HepG2 (cell line): ENCODE measurements at regions not wholly inside any gene's neighbourhood (a gene's known extent, or its start where the extent isn't known, plus 50 kb on each side); places are given as distances from the start of the nearest gene placed in this dataset.

Experiments
- ATAC-seq: fragments of 200-7000 bp; cut with Tn5 transposase; 3 replicates; pipeline ENCODE4 v1.9.1; 2020; ENCODE audit warnings: mild to moderate bottlenecking, moderate library complexity
- BruUV-seq: library from RNA; stranded (reverse); fragments of 400-500 nt; replicated peaks from 2 replicates; lab custom pipeline; 2021; lab: Mats Ljungman, UMichigan
- CTCF ChIA-PET: fragments of 300-600 bp; formaldehyde crosslinking; extraction: SDS; loops from one replicate; lab custom pipeline; 2021; ENCODE audit warnings: low total read pairs, inconsistent platforms, low intra/inter-chr PET ratio; lab: Yijun Ruan, JAX
- POLR2A ChIA-PET: fragments of 350-600 bp; sonication (Branson Sonifier 250); formaldehyde crosslinking; loops from one replicate; lab custom pipeline; 2020; ENCODE audit warnings: antibody characterized with exemption, inconsistent platforms; lab: Yijun Ruan, JAX
- DNase-seq: peaks from one replicate; pipeline ENCODE4 v3.0.0-alpha.2; 2015; ENCODE audit warnings: low spot score
- FAIRE-seq: peaks from 3 replicates; lab custom pipeline; 2011; peaks lifted over from hg19 to GRCh38; lab: Jason Lieb, UNC
- H2AFZ ChIP-seq: one replicate; pipeline ENCODE4 v1.6.1; 2011; ENCODE audit warnings: low read length, inconsistent platforms
- H3K27ac ChIP-seq: fragments of 300-600 bp; 3 replicates; pipeline ENCODE4 v1.8.0; 2011; ENCODE audit warnings: mixed run types, mild to moderate bottlenecking, mixed read lengths, low read length, inconsistent platforms; ENCODE audit not compliant: insufficient read depth; ENCODE audit errors: extremely low read length
- H3K27me3 ChIP-seq, 2 experiments: fragments of 200-600 bp in 1 of 2; 2 replicates in 1 of 2; 3 replicates in 1 of 2; pipeline versions ENCODE4 v1.6.0 to v1.8.0; 2011; ENCODE audit warnings: low read length in 2 of 2, mild to moderate bottlenecking in 2 of 2, moderate library complexity in 2 of 2, inconsistent platforms in 1 of 2; ENCODE audit not compliant: insufficient read depth in 2 of 2, control insufficient read depth in 1 of 2
- H3K36me3 ChIP-seq, 2 experiments: fragments of 200-600 bp in 1 of 2; replicated peaks in 1 of 2; 2 replicates in 1 of 2; 3 replicates in 1 of 2; pipeline versions ENCODE4 v1.5.1 to v1.8.0; 2011; ENCODE audit warnings: low read length in 2 of 2, inconsistent platforms in 1 of 2; ENCODE audit not compliant: insufficient read depth in 2 of 2, control insufficient read depth in 1 of 2
- H3K4me1 ChIP-seq: 2 replicates; pipeline ENCODE4 v1.5.1; 2012; ENCODE audit warnings: low read length, inconsistent platforms; ENCODE audit not compliant: insufficient read depth
- H3K4me2 ChIP-seq: 2 replicates; pipeline ENCODE4 v1.6.0; 2011; ENCODE audit warnings: low read depth, low read length, inconsistent platforms
- H3K4me3 ChIP-seq, 3 experiments: fragments of 200-600 bp in 1 of 3; sonication (generic), shearing (Covaris generic) in 1 of 3; replicated peaks in 1 of 3; 2 replicates each; pipeline ENCODE4 v1.5.1; 2011 to 2016; ENCODE audit warnings: low read length in 3 of 3, inconsistent platforms in 2 of 3, low read depth in 2 of 3, mild to moderate bottlenecking in 2 of 3, control low read depth in 1 of 3, mixed read lengths in 1 of 3; ENCODE audit not compliant: insufficient read depth in 1 of 3
- H3K79me2 ChIP-seq: one replicate; pipeline ENCODE4 v1.6.1; 2011; ENCODE audit warnings: low read length, inconsistent platforms; ENCODE audit not compliant: insufficient read depth
- H3K9ac ChIP-seq: 2 replicates; pipeline ENCODE4 v1.6.0; 2011; ENCODE audit warnings: mild to moderate bottlenecking, low read depth, low read length, inconsistent platforms; ENCODE audit not compliant: insufficient read depth
- H3K9me3 ChIP-seq: 2 replicates; pipeline ENCODE4 v1.5.1; 2012; ENCODE audit warnings: mild to moderate bottlenecking, low read length
- H4K20me1 ChIP-seq: 2 replicates; pipeline ENCODE4 v1.6.0; 2011; ENCODE audit warnings: inconsistent platforms, mild to moderate bottlenecking, low read length, moderate library complexity; ENCODE audit not compliant: insufficient read depth
- MAFK ChIP-seq, 2 experiments: IDR thresholded peaks in 1 of 2; conservative IDR thresholded peaks in 1 of 2; 2 replicates each; pipeline ENCODE4 v1.6.1; 2011; ENCODE audit warnings: improper control_type of control experiment in 2 of 2, low read length in 2 of 2
- SSRP1 ChIP-seq: IDR thresholded peaks from 2 replicates; pipeline ENCODE4 v1.6.1; 2016; ENCODE audit warnings: control low read depth
- THAP11 ChIP-seq: IDR thresholded peaks from 2 replicates; pipeline ENCODE4 v1.6.1; 2016; ENCODE audit warnings: missing biosample characterization, missing genetic modification reagents
- ZFAT ChIP-seq: sonication (generic); formaldehyde crosslinking; conservative IDR thresholded peaks from 2 replicates; pipeline ENCODE4 v1.8.1; 2023; ENCODE audit warnings: missing genetic modification reagents, inconsistent platforms
- ZFP1 ChIP-seq: IDR thresholded peaks from 2 replicates; pipeline ENCODE4 v1.6.1; 2016
- ZNF747 ChIP-seq: sonication (generic); formaldehyde crosslinking; IDR thresholded peaks from 2 replicates; pipeline ENCODE4 v1.8.1; 2023; ENCODE audit warnings: missing genetic modification reagents, mild to moderate bottlenecking, borderline replicate concordance
- WGBS: methylation state at CpG from one replicate; pipeline ENCODE4 v1.1.6; 2017; ENCODE audit warnings: low lambda C conversion rate; 5-methylcytosine and 5-hydroxymethylcytosine counted together
- in situ Hi-C: cut with HindIII; loops from 2 replicates; pipeline ENCODE4 v1.10.0; 2017; ENCODE audit warnings: low pct_unique_long_range_greater_than_20kb; ENCODE audit not compliant: extremely low pct_ligation_motif_present
- intact Hi-C: fragments of 100-400 bp; cut with micrococcal nuclease; formaldehyde crosslinking; loops from one replicate; pipeline ENCODE4 v1.10.0; 2022; ENCODE audit not compliant: unreplicated experiment
- TF ChIP-seq, protein P1 (sequence below), 2 experiments: IDR thresholded peaks; 2 replicates each; pipeline ENCODE4 v1.6.1; 2011 to 2012; ENCODE audit warnings: low read length in 2 of 2, borderline replicate concordance in 1 of 2, low read depth in 1 of 2, mild to moderate bottlenecking in 1 of 2, moderate library complexity in 1 of 2
- TF ChIP-seq, protein P2 (sequence below): sonication (generic); formaldehyde crosslinking; IDR thresholded peaks from 2 replicates; pipeline ENCODE4 v1.9.0; 2021; ENCODE audit warnings: missing genetic modification reagents, borderline replicate concordance

DNA sequence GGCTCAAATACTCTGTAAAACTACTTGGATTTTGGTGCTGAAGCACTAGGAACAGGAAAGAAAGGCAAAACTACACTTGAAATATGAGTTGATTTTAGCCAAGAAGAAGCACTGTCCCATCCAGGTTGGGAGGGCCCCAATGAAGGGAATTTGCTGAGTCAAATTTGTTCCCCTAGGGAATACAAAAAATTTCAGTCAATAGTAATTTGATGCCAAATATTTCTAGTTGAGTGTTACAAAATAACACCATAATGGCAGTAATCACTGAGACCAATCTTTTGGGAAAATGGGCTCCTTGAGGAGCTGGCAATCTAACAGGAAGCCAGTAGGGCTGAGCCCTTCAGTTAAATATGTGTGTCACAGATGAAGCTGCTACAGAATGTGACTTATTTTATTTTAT lies 896.9 kb downstream of the DIPK2A start (continued):
- TF ChIP-seq, protein P1, sequence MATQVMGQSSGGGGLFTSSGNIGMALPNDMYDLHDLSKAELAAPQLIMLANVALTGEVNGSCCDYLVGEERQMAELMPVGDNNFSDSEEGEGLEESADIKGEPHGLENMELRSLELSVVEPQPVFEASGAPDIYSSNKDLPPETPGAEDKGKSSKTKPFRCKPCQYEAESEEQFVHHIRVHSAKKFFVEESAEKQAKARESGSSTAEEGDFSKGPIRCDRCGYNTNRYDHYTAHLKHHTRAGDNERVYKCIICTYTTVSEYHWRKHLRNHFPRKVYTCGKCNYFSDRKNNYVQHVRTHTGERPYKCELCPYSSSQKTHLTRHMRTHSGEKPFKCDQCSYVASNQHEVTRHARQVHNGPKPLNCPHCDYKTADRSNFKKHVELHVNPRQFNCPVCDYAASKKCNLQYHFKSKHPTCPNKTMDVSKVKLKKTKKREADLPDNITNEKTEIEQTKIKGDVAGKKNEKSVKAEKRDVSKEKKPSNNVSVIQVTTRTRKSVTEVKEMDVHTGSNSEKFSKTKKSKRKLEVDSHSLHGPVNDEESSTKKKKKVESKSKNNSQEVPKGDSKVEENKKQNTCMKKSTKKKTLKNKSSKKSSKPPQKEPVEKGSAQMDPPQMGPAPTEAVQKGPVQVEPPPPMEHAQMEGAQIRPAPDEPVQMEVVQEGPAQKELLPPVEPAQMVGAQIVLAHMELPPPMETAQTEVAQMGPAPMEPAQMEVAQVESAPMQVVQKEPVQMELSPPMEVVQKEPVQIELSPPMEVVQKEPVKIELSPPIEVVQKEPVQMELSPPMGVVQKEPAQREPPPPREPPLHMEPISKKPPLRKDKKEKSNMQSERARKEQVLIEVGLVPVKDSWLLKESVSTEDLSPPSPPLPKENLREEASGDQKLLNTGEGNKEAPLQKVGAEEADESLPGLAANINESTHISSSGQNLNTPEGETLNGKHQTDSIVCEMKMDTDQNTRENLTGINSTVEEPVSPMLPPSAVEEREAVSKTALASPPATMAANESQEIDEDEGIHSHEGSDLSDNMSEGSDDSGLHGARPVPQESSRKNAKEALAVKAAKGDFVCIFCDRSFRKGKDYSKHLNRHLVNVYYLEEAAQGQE (IDR thresholded peaks at IDR 0.05; ENCODE audit: borderline replicate concordance in 1 of 2, low read depth in 1 of 2, low read length in 2 of 2): no peak
- TF ChIP-seq, protein P2, sequence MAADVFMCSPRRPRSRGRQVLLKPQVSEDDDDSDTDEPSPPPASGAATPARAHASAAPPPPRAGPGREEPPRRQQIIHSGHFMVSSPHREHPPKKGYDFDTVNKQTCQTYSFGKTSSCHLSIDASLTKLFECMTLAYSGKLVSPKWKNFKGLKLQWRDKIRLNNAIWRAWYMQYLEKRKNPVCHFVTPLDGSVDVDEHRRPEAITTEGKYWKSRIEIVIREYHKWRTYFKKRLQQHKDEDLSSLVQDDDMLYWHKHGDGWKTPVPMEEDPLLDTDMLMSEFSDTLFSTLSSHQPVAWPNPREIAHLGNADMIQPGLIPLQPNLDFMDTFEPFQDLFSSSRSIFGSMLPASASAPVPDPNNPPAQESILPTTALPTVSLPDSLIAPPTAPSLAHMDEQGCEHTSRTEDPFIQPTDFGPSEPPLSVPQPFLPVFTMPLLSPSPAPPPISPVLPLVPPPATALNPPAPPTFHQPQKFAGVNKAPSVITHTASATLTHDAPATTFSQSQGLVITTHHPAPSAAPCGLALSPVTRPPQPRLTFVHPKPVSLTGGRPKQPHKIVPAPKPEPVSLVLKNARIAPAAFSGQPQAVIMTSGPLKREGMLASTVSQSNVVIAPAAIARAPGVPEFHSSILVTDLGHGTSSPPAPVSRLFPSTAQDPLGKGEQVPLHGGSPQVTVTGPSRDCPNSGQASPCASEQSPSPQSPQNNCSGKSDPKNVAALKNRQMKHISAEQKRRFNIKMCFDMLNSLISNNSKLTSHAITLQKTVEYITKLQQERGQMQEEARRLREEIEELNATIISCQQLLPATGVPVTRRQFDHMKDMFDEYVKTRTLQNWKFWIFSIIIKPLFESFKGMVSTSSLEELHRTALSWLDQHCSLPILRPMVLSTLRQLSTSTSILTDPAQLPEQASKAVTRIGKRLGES (CRISPR knock-in tag): no peak
- no peak for TF ChIP-seq ZFP1
- TF ChIP-seq MAFK (conservative IDR thresholded peaks at IDR 0.05 in 1 of 2, IDR thresholded peaks at IDR 0.05 in 1 of 2; ENCODE audit: low read length in 2 of 2): no peak
- TF ChIP-seq ZNF747 (CRISPR knock-in tag): no peak
- TF ChIP-seq SSRP1: no peak

DNA sequence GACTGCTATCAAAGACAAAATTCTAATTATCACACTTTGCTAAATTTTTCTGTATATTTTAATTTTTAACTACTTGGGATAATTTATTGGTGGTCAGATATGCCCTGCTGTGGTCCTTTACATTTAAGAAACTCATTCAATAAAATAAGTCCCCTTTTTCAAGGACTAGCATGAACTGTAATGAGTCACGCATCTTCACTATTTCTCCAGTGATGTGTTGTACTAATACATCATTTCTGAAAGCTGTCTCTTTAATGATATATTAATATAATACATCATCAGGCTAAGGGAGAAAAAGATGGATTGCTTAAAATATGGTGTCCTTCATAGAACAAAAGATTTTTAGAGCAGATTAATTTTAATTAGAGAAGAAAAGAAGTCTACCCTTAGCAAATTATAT lies 901.4 kb downstream of the DIPK2A start:
- ChIA-PET POLR2A (no interaction called here), CTCF (no interaction called here)
- Histone ChIP-seq H3K27me3 (no peaks in the 10 kb centered on the region), H3K9ac (no peak overlapping the region), H3K79me2 (no peaks in the 10 kb centered on the region), H3K4me3 (no peak overlapping the region), H3K4me2 (no peak overlapping the region), H2AFZ (no peak overlapping the region), H3K36me3 (no peaks in the 10 kb centered on the region), H3K9me3 (no peaks in the 10 kb centered on the region), H3K4me1 (no peaks in the 10 kb centered on the region), H3K27ac (no peak overlapping the region), H4K20me1 (no peaks in the 10 kb centered on the region)
- DNase-seq (no peak), FAIRE-seq (no peak), ATAC-seq (no peak)
- no TSS peak for BruUV-seq
- 3% methylated on average over 1 of the region's 1 CpG for WGBS
- intact Hi-C loops: no loop called here
- in situ Hi-C loops: no loop called here
- TF ChIP-seq ZFAT (CRISPR knock-in tag) (no peak), THAP11 (CRISPR knock-in tag) (no peak)
